ENCODE measurements at regions not wholly inside any gene's neighbourhood (a gene's known extent, or its start where the extent isn't known, plus 50 kb on each side); places are given as distances from the start of the nearest gene placed in this dataset.
A peak's percentile ranks its signal among the peaks of the same experiment; 100 is the strongest.
"Not testable (repeated sequence)": the region's sequence is repeated elsewhere in the genome, so short reads cannot be mapped to it uniquely, and the experiment has no call there.

- no peak for DNase-seq
Observed at GRCh38 chr20:51955756-51956155, 153.4 kb upstream of the SALL4 start.

- no peak for DNase-seq
Observed at GRCh38 chr20:51953731-51954340, 151.5 kb upstream of the SALL4 start.

- no peak for DNase-seq
Observed at GRCh38 chr20:51950926-51951325, 148.6 kb upstream of the SALL4 start.

GRCh38 chr20:51946586-51946985, 144.3 kb upstream of the SALL4 start:
- DNase-seq: no peak

GRCh38 chr20:51945881-51946280, 143.6 kb upstream of the SALL4 start:
- DNase-seq: no peak

- no peak for DNase-seq
Observed at GRCh38 chr20:51945177-51945576, 142.9 kb upstream of the SALL4 start.

- DNase-seq: no peak
Observed at GRCh38 chr20:51943761-51944160, 141.4 kb upstream of the SALL4 start.

- DNase-seq: not testable (repeated sequence)
Observed at GRCh38 chr20:51943326-51943725, 141.0 kb upstream of the SALL4 start.

GRCh38 chr20:51941503-51941902, 139.2 kb upstream of the SALL4 start:
- no peak for DNase-seq

- DNase-seq: no peak
Observed at GRCh38 chr20:51939259-51939585, 136.9 kb upstream of the SALL4 start.

- DNase-seq: peak; percentile 15
Observed at GRCh38 chr20:51938559-51939258, 136.4 kb upstream of the SALL4 start.

- DNase-seq: no peak
Observed at GRCh38 chr20:51937779-51938178, 135.5 kb upstream of the SALL4 start.

GRCh38 chr20:51936377-51936776, 134.1 kb upstream of the SALL4 start:
- DNase-seq: no peak

GRCh38 chr20:51935003-51935358, 132.7 kb upstream of the SALL4 start:
- DNase-seq: no peak

- no peak for DNase-seq
Observed at GRCh38 chr20:51934301-51935002, 132.1 kb upstream of the SALL4 start.

- no peak for DNase-seq
Observed at GRCh38 chr20:51931371-51931781, 129.1 kb upstream of the SALL4 start.

GRCh38 chr20:51930775-51931174, 128.5 kb upstream of the SALL4 start:
- no peak for DNase-seq

- DNase-seq: no peak
Observed at GRCh38 chr20:51928931-51929330, 126.6 kb upstream of the SALL4 start.

- not testable (repeated sequence) for DNase-seq
Observed at GRCh38 chr20:51927970-51928369, 125.6 kb upstream of the SALL4 start.

GRCh38 chr20:51926670-51927305, 124.5 kb upstream of the SALL4 start:
- peak; percentile 6 for DNase-seq

- no peak for DNase-seq
Observed at GRCh38 chr20:51924509-51924908, 122.2 kb upstream of the SALL4 start.

- DNase-seq: no peak
Observed at GRCh38 chr20:51923633-51924032, 121.3 kb upstream of the SALL4 start.

- not testable (repeated sequence) for DNase-seq
Observed at GRCh38 chr20:51922812-51923211, 120.5 kb upstream of the SALL4 start.

- no peak for DNase-seq
Observed at GRCh38 chr20:51918561-51918960, 116.2 kb upstream of the SALL4 start.

All from inflammatory macrophage treated with lipopolysaccharide for 4 hours (primary cell).